GM23248 (cell line): ENCODE measurements at regions not wholly inside any gene's neighbourhood (a gene's known extent, or its start where the extent isn't known, plus 50 kb on each side); places are given as distances from the start of the nearest gene placed in this dataset.

Source experiments
- EZH2 ChIP-seq: fragments of 200-600 bp; sonication (generic); IDR thresholded peaks from 2 replicates; pipeline ENCODE4 v1.6.1; 2018; ENCODE audit warnings: antibody characterized with exemption, mild to moderate bottlenecking; ENCODE audit not compliant: insufficient read depth, poor library complexity, severe bottlenecking
- EZH2phosphoT487 ChIP-seq: fragments of 200-600 bp; sonication (generic); IDR thresholded peaks from 2 replicates; pipeline ENCODE4 v1.6.1; 2018; ENCODE audit warnings: antibody characterized with exemption, moderate library complexity, mild to moderate bottlenecking, low read depth; ENCODE audit not compliant: insufficient read depth

DNA sequence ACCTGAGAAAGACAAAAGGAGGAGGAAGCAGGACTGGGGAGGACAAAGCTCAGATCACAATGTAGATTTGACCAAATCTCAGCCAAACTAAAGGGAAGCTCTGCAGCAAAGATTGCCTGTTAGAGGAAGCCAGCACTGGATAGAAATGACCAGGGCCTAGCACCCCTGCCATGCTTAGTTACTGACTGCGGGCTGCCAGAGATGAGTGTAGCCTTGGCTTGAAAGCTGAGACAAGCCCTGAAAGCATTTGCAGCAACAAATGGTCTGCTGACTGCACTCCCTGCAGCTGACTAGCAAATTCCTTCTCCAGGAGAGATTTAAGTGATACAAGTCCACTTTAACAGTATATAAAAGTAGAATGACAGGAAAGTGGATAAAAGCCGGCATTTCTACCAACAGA, 140.9 kb upstream of the CRIM1 start:
- no peak for TF ChIP-seq EZH2
- TF ChIP-seq EZH2phosphoT487, result no peak
